NAMALWA (cell line): ENCODE measurements at regions not wholly inside any gene's neighbourhood (a gene's known extent, or its start where the extent isn't known, plus 50 kb on each side); places are given as distances from the start of the nearest gene placed in this dataset.
"Not testable (repeated sequence)": the region's sequence is repeated elsewhere in the genome, so short reads cannot be mapped to it uniquely, and the experiment has no call there.

ENCODE experiments used
- DNase-seq: peaks from one replicate; pipeline ENCODE4 v3.0.0-alpha.2; 2015; ENCODE audit warnings: low spot score

DNA sequence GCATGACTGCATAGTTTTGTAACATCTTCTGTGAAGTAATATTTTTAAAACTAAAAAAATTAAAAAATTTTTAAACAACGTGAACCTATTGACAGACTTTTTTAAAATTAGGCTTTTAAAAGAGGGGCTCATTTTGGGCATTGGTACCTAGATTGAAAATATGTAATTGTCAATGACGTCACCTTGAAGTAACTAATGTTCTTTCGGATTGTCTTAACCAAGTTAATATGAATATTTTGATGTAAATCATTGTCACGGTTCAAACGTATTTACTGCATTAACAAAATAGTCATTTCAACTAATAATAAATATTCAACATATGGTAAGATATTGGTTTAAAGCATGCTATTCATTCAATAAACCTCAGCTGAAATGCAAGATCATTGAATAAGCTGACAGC, 719.8 kb downstream of the ANKRD7 start:
- no peak for DNase-seq

DNA sequence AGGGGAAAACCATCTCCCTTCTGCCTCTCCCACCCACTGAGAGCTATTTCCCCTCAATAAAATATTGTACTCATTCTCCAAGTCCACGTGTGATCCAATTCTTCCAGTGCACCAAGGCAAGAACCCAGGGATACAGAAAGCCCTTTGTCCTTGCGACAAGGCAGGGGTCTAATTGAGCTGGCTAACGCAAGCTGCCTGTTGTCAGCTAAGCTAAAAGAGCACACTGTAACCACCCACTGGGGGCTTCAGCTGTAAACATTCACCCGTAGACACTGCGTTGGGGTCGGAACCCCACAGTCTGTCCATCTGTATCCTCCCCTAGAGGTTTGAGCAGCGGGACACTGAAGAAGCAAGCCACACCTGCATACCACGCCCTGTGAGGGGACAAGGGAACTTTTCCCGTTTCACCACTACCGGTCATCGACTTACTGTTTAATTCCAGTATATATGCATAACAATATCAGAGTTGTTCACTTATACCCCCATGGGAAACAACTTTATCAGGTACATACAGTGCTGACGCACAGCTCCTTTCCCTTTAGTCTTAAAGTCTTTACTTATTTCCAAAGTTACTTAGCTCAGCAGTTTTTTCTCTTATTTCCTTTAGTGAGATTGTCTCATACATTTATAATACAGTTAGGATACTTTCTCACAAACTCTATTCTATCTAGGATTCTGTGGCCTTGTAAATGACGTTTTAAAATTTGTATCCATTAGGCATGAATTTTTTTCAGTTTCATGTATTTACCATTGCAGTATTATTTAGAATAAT, 721.6 kb downstream of the ANKRD7 start:
- no peak for DNase-seq

DNA sequence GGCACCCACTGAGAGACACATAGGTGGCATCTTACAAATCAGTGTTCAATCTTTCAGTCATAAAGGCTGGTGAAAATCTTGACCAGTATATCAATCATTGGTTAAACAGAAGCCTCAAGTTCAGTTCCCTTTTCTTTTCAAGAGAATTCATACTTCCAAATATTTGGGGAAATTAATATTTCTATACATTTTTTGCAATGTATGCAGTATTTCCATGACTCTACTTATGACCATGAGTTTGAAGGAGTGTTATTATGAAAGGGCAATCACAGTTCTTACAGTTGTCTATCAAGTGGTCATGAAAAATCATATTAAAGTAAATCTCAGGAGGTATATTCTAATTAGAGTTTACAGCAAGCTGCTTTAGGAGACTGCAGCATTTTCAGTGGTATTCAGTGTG, 724.0 kb downstream of the ANKRD7 start:
- no peak for DNase-seq

DNA sequence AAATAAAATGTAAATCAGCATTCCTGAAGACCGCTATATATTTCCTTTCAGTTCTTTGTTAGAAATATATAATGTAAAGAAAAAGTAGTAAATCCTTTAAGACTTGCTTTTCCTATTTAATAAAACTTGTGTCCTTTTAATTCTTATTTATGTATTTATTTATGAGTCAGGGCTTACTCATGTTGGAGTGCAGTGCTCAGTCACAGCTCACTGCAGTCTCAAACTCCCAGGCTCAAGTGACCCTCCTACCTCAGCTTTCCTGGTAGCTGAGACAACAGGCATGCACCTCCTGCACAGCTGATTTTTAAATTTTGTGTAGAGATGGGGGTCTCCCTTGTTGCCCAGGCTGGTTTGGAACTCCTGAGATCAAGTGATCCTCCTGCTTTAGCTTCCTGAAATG, 724.5 kb downstream of the ANKRD7 start:
- DNase-seq = no peak

DNA sequence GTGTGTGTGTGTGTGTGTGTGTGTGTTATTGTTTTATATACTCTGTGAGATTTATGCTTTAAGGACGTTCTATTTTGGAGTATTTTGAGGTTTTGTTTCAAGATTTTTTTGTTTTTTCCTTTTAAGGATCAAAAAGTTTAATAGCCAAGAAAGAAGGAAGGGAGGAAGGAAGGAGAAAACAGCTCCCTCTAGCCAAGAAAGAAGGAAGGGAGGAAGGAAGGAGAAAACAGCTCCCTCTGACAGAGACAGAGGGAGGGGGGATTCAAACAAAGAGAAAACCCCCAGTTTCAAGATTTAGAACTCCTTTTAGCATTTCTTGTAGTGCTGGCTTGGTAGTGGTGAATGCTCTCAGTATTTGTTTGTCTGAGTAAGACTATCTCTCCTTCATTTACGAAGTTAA, 731.8 kb downstream of the ANKRD7 start:
- not testable (repeated sequence) for DNase-seq

DNA sequence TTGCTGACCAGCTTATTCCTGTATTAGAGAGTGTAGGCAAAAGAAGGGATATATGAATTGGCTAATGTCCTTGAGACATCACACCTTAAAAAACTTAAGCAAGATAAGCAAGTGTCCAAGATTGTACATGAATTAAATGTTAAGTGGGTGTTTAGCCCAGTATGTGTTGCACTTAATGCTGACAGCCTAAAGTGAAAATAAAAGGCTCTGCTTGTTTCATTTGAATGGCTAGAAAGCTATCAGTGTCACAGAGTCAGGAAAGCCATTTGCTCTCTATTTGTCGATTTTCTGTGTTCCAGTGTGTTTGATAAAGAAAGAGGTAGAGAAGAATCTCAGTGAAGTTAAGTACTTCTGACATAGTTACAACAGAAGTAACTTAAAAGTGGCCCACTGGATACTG, 744.9 kb downstream of the ANKRD7 start:
- no peak for DNase-seq

DNA sequence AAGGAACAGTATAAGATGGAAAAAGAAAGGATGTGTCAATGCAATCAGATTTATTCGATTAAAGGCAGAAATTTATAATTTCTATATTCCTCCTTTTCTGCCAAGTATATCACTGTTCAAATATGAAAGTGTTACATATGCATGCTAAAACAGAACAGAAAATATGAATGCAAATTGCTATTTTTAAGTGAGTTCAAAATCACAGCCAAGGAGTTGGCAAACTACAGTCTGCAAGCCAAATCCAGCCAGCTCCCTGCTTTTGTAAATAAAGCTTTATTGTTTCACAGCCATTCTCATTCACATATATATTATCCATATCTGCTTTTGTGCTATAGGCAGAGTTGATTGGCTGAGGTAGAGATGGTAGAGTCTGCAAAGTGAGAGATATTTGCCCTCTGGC, 747.2 kb downstream of the ANKRD7 start:
- DNase-seq = no peak

DNA sequence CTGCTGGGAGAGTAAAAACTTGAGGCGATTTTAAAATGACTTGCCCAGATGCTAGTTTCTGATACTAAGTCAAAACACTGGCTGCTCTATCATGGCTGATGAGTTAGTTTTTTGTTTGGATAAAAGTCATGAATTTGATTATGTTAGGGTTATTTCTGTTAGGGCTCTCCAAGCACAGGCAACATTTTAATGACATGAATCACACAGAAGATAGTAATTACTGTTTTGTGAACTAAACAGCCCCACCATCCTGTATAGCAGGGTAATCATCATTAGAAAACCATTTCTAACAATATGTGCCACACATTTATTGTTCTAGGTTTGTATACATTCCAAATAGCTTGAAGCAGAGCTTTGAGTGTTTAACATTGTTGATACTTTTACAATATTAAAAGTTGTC, 750.3 kb downstream of the ANKRD7 start:
- DNase-seq = no peak

DNA sequence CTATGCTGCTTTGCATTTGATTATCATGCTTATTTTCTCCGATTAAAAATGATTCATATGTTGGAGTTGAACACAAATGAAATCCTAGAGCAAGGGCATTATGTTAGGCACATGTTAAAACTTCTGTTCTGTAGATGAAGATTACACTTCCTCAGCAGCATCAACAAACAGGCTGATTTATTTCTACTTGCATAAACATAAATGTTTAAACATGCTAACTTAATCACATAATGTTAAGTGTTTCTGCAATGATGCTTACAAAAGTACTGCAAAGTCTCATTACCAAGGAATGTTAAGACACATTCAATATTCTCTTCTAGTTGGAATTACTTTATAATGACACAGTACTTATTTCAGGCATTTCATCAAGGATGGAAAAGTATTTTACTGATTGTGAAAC, 770.8 kb downstream of the ANKRD7 start:
- no peak for DNase-seq

DNA sequence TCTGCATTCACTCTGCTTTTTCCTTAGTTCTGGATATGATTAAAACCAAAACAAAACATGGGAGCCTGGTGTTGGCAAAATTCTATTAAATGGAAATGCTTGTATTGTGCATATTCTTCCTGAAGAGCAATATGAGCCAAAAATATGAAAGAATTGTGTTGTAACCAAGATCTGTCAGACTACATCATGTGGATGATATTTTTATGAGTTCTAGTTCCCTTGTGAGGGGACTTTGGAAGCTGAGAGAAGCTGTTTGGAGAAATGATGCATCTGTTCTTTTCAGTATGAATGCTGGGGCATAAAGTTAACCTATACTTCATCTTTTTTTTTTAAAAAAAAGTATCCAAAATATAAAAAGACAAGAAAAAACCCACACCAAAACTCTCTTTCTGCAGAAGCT, 782.7 kb downstream of the ANKRD7 start:
- DNase-seq = no peak

DNA sequence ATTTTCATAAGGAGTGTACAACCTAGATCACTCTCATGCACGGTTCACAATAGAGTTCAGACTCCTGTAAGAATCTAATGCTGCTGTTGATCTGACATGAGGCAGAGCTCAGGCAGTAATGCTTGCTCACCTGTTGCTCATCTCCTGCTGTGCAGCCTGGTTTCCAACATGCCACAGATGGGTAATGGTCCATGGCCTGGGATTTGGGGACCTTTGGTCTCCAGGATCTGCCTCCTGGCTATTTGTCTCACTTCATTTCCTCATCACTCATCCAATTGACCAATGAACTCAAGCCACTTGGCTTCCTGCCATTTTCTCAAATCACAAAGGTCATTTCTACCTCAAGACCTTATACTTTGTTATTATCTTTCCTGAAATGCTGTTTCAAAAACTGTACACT, 786.1 kb downstream of the ANKRD7 start:
- DNase-seq = no peak

DNA sequence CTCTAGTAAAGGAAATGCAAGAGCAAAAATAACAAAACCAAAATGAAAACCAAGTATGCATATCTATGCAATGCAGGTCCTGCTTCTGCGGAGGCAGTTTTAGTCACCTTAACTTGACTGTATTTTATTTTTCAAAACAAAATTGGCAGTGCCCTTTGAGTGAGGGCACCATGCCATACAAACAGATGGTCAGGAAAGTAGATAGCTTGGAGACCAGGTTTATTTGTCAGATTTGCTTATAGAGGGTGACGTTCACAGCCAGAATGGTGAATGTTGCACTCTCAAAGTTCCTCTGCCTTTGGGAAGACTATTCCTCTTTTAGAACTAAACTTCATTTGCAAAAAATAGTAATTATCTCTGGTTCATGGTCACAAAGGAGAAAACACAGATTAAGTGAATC, 801.9 kb downstream of the ANKRD7 start:
- DNase-seq = no peak

DNA sequence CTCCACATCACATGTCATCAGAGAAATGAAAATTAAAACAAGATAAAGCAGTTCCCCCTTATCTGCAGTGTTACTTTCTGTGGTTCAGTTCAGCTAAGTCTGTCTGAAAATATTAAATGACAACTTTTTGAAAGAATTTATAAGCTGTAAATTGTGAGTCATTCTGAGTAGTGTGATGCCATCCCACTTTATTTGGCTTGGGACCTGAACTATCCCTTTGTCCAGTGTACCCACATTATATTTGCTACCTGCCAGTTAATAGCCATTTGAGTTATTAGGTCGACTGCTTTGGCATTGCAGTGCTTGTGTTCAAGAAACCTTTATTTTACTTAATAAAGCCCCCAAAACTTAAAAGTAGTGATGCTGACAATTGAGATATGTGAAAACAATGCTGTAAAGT, 804.2 kb downstream of the ANKRD7 start:
- no peak for DNase-seq

DNA sequence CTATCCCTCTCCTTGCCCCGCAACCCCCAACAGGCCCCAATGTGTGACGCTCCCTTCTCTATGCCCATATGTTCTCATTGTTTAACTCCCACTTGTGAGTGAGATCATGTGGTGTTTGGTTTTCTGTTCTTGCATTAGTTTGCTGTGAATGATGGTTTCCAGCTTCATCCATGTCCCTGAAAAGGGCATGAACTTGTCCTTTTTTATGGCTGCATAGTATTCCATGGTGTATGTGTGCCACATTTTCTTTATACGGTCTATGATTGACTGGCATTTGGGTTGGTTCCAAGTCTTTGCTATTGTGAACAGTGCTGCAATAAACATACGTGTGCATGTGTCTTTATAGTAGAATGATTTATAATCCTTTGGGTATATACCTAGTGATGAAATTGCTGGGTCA, 807.6 kb downstream of the ANKRD7 start:
- not testable (repeated sequence) for DNase-seq

DNA sequence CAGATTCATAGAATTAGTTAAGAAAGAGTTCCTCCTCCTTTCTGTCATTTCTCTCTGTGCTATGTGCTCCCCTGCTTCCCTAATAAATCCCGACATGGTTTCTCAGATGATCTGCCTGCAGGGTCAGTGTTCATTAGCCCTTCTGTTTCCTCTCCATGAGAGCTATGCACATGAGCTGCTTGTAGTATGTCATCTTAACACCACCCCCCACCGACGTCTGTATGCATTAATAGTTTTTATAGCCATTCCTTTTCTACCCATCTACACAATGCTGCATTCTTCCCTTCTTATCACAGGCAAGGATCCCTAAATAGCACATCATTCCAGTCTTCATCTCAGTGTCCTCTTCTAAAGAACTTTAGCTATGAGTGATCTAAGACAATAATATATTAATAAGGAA, 809.1 kb downstream of the ANKRD7 start:
- DNase-seq = no peak

DNA sequence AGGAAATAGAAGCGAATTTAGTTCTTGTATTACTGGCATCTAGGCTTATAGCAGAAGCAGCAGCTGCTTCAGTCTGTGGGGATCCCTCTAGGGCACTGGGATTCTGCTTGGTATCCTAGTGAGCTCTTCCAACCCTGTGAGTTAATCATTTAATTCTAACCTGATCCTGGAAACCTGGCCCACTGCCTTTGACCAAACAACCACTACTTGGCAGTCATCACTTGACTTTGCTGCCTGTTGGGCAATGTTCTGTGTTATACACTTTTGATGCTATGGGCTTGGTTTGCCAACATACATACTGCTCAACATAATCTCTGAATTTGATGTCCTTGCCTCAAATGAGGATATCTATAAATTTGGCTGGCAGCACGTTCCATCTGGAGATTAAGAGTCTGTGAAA, 813.4 kb downstream of the ANKRD7 start:
- DNase-seq = no peak

DNA sequence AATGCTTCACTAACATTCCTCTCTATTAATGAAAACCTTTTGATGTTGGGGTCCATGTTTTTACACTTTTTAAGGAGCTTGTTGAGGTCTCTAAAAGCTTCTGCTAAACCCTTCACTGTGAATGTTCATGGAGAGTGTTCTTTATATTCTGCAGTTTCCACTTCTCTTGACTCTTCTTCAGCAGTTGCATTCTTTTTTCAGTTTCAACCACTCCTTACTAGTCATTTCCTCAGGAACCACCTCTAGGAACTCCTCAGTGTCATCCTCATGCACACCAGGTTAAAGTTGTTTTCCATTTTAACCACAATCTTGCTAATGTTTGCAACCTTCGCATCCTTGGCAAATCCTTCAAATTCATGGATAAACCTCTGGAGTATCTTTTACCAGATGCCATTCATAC, 821.6 kb downstream of the ANKRD7 start:
- no peak for DNase-seq

DNA sequence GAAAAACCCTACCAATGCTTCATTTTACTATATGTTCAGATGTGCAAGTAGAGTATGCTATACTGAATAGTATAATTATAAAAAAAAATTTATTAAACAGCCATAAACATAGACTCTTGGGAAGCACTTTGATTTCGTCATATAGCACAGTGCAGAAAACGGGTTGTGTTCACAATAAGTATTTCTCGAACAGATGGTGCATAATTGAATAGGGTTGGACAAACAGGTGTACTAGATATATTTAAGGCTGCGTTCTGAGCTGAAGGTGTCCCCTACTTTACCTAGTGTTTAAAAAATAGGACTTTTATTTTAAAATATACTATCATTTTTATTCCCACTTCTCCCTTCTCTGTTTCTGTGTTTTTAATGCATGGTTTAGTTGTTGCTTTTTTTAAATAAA, 841.5 kb downstream of the ANKRD7 start:
- no peak for DNase-seq

DNA sequence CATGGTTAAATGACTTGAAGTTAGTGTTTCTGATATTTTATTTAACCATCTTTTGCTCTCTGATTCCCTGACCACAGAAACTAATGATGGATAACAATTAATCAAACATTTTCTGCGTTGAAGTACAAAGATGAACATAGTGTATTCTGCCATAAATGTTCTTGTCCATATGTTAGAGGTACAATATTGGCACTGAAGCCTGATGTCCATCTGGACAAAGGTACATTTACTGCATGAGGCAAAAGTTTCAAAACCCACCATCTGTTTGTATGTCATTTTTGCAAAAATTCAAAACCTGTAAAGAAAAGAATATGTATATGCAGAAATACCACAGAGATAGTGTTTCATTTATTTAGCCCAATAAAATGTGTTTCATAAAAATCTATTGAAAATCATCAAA, 861.5 kb downstream of the ANKRD7 start:
- no peak for DNase-seq

DNA sequence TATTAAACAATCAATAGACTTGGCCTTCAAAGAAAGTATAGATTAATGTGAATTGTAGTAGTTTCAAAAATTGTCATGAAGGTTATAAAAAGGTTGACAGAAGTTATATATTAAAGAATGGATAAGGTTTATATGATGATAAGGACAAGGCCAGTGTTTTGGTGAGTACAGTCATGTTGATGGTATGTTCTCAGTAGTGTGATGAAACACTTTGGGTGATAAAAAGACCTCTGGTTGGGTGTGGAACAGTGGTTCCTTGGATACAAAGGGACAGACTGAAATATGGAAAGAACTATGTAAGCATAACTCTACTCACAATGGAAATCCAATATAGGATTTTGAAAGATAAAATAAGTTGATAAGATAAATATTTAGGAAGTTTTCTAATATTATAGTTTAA, 866.3 kb downstream of the ANKRD7 start:
- no peak for DNase-seq

DNA sequence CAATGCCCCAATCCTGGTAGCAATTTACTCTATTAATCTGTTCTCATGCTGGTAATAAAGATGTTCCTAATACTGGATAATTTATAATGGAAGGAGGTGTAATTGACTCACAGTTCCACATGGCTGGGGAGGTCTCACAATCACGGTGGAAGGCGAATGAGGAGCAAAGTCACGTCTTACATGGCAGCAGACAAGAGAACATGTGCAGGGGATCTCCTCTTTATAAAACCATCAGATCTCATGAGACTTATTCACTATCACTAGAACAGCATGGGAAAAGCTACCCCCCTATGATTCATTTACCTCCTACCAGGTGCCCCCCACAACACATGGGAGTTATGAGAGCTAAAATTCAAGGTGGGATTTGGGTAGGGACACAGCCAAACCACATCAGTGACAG, 872.2 kb downstream of the ANKRD7 start:
- no peak for DNase-seq

DNA sequence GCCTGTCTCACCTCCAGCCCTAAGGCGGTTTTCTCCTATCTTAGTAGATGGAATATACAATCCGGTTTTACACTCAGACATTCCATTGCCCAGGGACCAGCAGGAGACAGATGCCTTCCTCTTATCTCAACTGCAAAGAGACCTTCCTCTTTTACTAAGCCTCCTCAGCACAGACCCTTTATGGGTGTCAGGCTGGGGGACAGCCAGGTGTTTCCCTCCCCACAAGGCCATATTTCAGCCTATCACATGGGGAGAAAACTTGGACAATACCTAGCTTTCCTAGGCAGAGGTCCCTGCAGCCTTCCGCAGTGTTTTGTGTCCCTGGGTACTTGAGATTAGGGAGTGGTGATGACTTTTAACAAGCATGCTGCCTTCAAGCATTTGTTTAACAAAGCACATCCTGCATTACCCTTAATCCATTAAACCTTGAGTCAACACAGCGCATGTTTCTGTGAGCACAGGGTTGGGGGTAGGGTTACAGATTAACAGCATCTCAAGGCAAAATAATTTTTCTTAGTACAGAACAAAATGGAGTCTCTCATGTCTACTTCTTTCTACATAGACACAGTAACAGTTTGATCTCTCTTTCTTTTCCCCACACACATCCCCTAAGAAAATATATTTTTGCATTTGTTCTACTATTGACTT, 876.2 kb downstream of the ANKRD7 start:
- DNase-seq = not testable (repeated sequence)

DNA sequence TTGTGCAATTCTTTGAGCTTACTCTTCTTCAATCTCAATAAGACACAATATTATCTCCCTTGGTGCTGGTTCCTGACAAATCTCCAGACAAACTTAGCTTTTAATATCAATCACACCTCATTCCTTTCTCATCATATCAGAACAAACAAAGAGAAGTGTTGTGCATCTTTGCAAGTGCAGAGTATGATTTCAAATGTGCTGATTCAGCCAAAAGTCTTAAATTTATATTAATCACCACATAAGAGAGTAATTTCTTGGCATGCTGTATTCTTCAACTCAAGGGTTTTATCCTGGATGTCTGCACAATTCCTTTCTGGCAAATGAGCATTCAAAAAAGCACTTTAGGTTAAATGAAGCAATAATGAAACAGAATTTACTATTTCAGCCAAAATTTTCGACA, 877.8 kb downstream of the ANKRD7 start:
- DNase-seq = no peak

DNA sequence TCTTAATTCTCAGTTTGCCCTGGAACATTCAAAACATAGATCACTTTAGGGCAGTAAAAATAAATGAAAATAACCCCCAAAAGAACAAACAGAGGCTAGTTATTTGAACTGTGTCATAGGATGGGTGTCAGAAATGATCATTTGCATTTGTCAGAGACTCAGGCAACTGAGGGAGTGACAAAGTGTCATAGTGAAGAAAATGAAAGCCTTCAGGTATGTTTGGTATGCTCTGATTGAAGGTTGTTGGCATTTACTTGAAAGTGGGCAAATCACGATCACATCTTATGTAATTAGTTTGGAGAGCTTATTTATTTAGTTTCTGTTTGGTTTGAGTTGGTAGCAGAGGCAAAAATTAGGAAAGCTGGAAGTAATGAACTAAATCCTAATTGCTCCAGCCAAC, 880.9 kb downstream of the ANKRD7 start:
- DNase-seq = no peak
